ENCODE measurements at regions not wholly inside any gene's neighbourhood (a gene's known extent, or its start where the extent isn't known, plus 50 kb on each side); places are given as distances from the start of the nearest gene placed in this dataset.
"Not testable (repeated sequence)": the region's sequence is repeated elsewhere in the genome, so short reads cannot be mapped to it uniquely, and the experiment has no call there.

- Mint-ChIP-seq H3K4me1 (ENCODE audit: low read depth) (no peaks in the 10 kb centered on the region), H3K27me3 (ENCODE audit: insufficient read depth) (peaks cover 2% of the 10 kb centered on the region; the same call in 1 of the 2 replicates), H3K9me3 (peaks cover 10% of the 10 kb centered on the region), H3K4me3 (no peak overlapping the region), H3K27ac (no peak overlapping the region), H3K36me3 (ENCODE audit: low read depth) (no peaks in the 10 kb centered on the region)
- no peak for DNase-seq
- no peak for TF ChIP-seq CTCF (IDR thresholded peaks at IDR 0.05)
These were observed 121.8 kb downstream of the FAM170A start for GRCh38 chr5:119750887-119751733.

GRCh38 chr5:119751734-119752094 lies 122.4 kb downstream of the FAM170A start:
- Mint-ChIP-seq H3K36me3 (ENCODE audit: low read depth) (no peaks in the 10 kb centered on the region), H3K27ac (no peak overlapping the region), H3K4me3 (no peak overlapping the region), H3K4me1 (ENCODE audit: low read depth) (no peaks in the 10 kb centered on the region), H3K9me3 (peaks cover 10% of the 10 kb centered on the region), H3K27me3 (ENCODE audit: insufficient read depth) (peaks cover 2% of the 10 kb centered on the region; the same call in 1 of the 2 replicates)
- DNase-seq, result no peak
- TF ChIP-seq CTCF (IDR thresholded peaks at IDR 0.05), result no peak

GRCh38 chr5:119752921-119753886 lies 123.8 kb downstream of the FAM170A start:
- H3K27me3 Mint-ChIP-seq (ENCODE audit: insufficient read depth), result no peaks in the 10 kb centered on the region
- no peak for TF ChIP-seq CTCF (IDR thresholded peaks at IDR 0.05)

GRCh38 chr5:119754825-119755224 lies 125.5 kb downstream of the FAM170A start:
- H3K27ac Mint-ChIP-seq; H3K4me3 Mint-ChIP-seq; H3K27me3 Mint-ChIP-seq (ENCODE audit: insufficient read depth); H3K4me1 Mint-ChIP-seq (ENCODE audit: low read depth); DNase-seq; H3K36me3 Mint-ChIP-seq (ENCODE audit: low read depth): not testable (repeated sequence)
- H3K9me3 Mint-ChIP-seq, result peaks cover 13% of the 10 kb centered on the region

More at GRCh38 chr5:119752921-119753886, 123.8 kb downstream of the FAM170A start:
- no peaks in the 10 kb centered on the region for H3K4me1 Mint-ChIP-seq (ENCODE audit: low read depth)
- no peak overlapping the region for H3K27ac Mint-ChIP-seq
- no peak for DNase-seq
- no peaks in the 10 kb centered on the region for H3K36me3 Mint-ChIP-seq (ENCODE audit: low read depth)
- H3K9me3 Mint-ChIP-seq, result peaks cover 10% of the 10 kb centered on the region
- no peak overlapping the region for H3K4me3 Mint-ChIP-seq

- Mint-ChIP-seq H3K4me3 (no peak overlapping the region), H3K9me3 (peaks cover 16% of the 10 kb centered on the region), H3K27me3 (ENCODE audit: insufficient read depth) (no peaks in the 10 kb centered on the region), H3K36me3 (ENCODE audit: low read depth) (no peaks in the 10 kb centered on the region), H3K4me1 (ENCODE audit: low read depth) (no peaks in the 10 kb centered on the region), H3K27ac (no peak overlapping the region)
- no peak for TF ChIP-seq CTCF (IDR thresholded peaks at IDR 0.05)
- DNase-seq, result no peak
These were observed 127.9 kb downstream of the FAM170A start for GRCh38 chr5:119757276-119757675.

GRCh38 chr5:119769695-119770693 lies 140.6 kb downstream of the FAM170A start:
- H3K36me3 Mint-ChIP-seq (ENCODE audit: low read depth); H3K4me3 Mint-ChIP-seq; H3K27ac Mint-ChIP-seq; H3K27me3 Mint-ChIP-seq (ENCODE audit: insufficient read depth); DNase-seq; H3K4me1 Mint-ChIP-seq (ENCODE audit: low read depth); H3K9me3 Mint-ChIP-seq: not testable (repeated sequence)

GRCh38 chr5:119780145-119780544 lies 150.8 kb downstream of the FAM170A start:
- H3K4me3 Mint-ChIP-seq; H3K36me3 Mint-ChIP-seq (ENCODE audit: low read depth); H3K27ac Mint-ChIP-seq; H3K9me3 Mint-ChIP-seq; H3K4me1 Mint-ChIP-seq (ENCODE audit: low read depth); DNase-seq; H3K27me3 Mint-ChIP-seq (ENCODE audit: insufficient read depth): not testable (repeated sequence)
